ENCODE measurements at regions not wholly inside any gene's neighbourhood (a gene's known extent, or its start where the extent isn't known, plus 50 kb on each side); places are given as distances from the start of the nearest gene placed in this dataset.
"Not testable (repeated sequence)": the region's sequence is repeated elsewhere in the genome, so short reads cannot be mapped to it uniquely, and the experiment has no call there.

GRCh38 chr11:29231991-29232390 lies 784.8 kb downstream of the KCNA4 start:
- DNase-seq, result no peak

GRCh38 chr11:29231586-29231985 lies 785.2 kb downstream of the KCNA4 start:
- no peak for DNase-seq

- no peak for DNase-seq
Measured at GRCh38 chr11:29227811-29228210, 789.0 kb downstream of the KCNA4 start.

- no peak for DNase-seq
Measured at GRCh38 chr11:29224739-29225384, 792.0 kb downstream of the KCNA4 start.

GRCh38 chr11:29219531-29219930 lies 797.3 kb downstream of the KCNA4 start:
- DNase-seq, result not testable (repeated sequence)

GRCh38 chr11:29217901-29218300 lies 798.9 kb downstream of the KCNA4 start:
- DNase-seq, result no peak

GRCh38 chr11:29214833-29215232 lies 802.0 kb downstream of the KCNA4 start:
- no peak for DNase-seq

GRCh38 chr11:29211202-29211601 lies 805.6 kb downstream of the KCNA4 start:
- no peak for DNase-seq

- no peak for DNase-seq
Measured at GRCh38 chr11:29210426-29210825, 806.4 kb downstream of the KCNA4 start.

GRCh38 chr11:29208117-29208516 lies 808.7 kb downstream of the KCNA4 start:
- DNase-seq, result no peak

GRCh38 chr11:29200791-29201562 lies 815.9 kb downstream of the KCNA4 start:
- DNase-seq, result peak; percentile 2

GRCh38 chr11:29190313-29190712 lies 826.5 kb downstream of the KCNA4 start:
- DNase-seq, result no peak

GRCh38 chr11:29187215-29187614 lies 829.6 kb downstream of the KCNA4 start:
- DNase-seq, result no peak

GRCh38 chr11:29184939-29185890 lies 831.6 kb downstream of the KCNA4 start:
- DNase-seq, result no peak

- DNase-seq, result no peak
Measured at GRCh38 chr11:29183301-29183700, 833.5 kb downstream of the KCNA4 start.

GRCh38 chr11:29173660-29174062 lies 843.2 kb downstream of the KCNA4 start:
- DNase-seq, result no peak

GRCh38 chr11:29171360-29171950 lies 845.4 kb downstream of the KCNA4 start:
- DNase-seq, result no peak

- no peak for DNase-seq
Measured at GRCh38 chr11:29166306-29166705, 850.5 kb downstream of the KCNA4 start.

- no peak for DNase-seq
Measured at GRCh38 chr11:29163231-29163630, 853.6 kb downstream of the KCNA4 start.

- DNase-seq, result no peak
Measured at GRCh38 chr11:29162491-29162890, 854.3 kb downstream of the KCNA4 start.

- DNase-seq, result no peak
Measured at GRCh38 chr11:29161191-29161590, 855.6 kb downstream of the KCNA4 start.

GRCh38 chr11:29159552-29160465 lies 857.0 kb downstream of the KCNA4 start:
- peak; percentile 73 for DNase-seq
